ENCODE measurements at regions not wholly inside any gene's neighbourhood (a gene's known extent, or its start where the extent isn't known, plus 50 kb on each side); places are given as distances from the start of the nearest gene placed in this dataset.

GRCh38 chr7:153021542-153021941 lies 262.0 kb downstream of the ACTR3B start:
- no peak for TF ChIP-seq RAD21 (IDR thresholded peaks at IDR 0.05; ENCODE audit: low read depth)
- TF ChIP-seq EGR1 (IDR thresholded peaks at IDR 0.05): no peak
- no peak for TF ChIP-seq EP300 (IDR thresholded peaks at IDR 0.05; ENCODE audit: borderline replicate concordance)
- no peak for TF ChIP-seq ZBTB7A (IDR thresholded peaks at IDR 0.05; ENCODE audit: low read depth)
- no peak for TF ChIP-seq TEAD4 (IDR thresholded peaks at IDR 0.05)
- TF ChIP-seq, protein P1, sequence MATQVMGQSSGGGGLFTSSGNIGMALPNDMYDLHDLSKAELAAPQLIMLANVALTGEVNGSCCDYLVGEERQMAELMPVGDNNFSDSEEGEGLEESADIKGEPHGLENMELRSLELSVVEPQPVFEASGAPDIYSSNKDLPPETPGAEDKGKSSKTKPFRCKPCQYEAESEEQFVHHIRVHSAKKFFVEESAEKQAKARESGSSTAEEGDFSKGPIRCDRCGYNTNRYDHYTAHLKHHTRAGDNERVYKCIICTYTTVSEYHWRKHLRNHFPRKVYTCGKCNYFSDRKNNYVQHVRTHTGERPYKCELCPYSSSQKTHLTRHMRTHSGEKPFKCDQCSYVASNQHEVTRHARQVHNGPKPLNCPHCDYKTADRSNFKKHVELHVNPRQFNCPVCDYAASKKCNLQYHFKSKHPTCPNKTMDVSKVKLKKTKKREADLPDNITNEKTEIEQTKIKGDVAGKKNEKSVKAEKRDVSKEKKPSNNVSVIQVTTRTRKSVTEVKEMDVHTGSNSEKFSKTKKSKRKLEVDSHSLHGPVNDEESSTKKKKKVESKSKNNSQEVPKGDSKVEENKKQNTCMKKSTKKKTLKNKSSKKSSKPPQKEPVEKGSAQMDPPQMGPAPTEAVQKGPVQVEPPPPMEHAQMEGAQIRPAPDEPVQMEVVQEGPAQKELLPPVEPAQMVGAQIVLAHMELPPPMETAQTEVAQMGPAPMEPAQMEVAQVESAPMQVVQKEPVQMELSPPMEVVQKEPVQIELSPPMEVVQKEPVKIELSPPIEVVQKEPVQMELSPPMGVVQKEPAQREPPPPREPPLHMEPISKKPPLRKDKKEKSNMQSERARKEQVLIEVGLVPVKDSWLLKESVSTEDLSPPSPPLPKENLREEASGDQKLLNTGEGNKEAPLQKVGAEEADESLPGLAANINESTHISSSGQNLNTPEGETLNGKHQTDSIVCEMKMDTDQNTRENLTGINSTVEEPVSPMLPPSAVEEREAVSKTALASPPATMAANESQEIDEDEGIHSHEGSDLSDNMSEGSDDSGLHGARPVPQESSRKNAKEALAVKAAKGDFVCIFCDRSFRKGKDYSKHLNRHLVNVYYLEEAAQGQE (IDR thresholded peaks at IDR 0.05; ENCODE audit: low read depth): no peak
- no peak for TF ChIP-seq TCF12 (IDR thresholded peaks at IDR 0.05; ENCODE audit: low read depth)
- no peak for TF ChIP-seq TAF1 (IDR thresholded peaks at IDR 0.05; ENCODE audit: low read depth)

- TF ChIP-seq TEAD4 (IDR thresholded peaks at IDR 0.05): no peak
- TF ChIP-seq, protein P1 (IDR thresholded peaks at IDR 0.05; ENCODE audit: low read depth): no peak
- no peak for TF ChIP-seq CREB1 (IDR thresholded peaks at IDR 0.05; ENCODE audit: low read depth)
- TF ChIP-seq YY1 (IDR thresholded peaks at IDR 0.05; ENCODE audit: low read depth): no peak
- TF ChIP-seq NFIC (IDR thresholded peaks at IDR 0.05): no peak
- TF ChIP-seq TAF1 (IDR thresholded peaks at IDR 0.05; ENCODE audit: low read depth): no peak
- no peak for TF ChIP-seq CEBPB (IDR thresholded peaks at IDR 0.05)
- TF ChIP-seq FOXM1 (IDR thresholded peaks at IDR 0.05; ENCODE audit: borderline replicate concordance, low read depth): no peak
Measured at GRCh38 chr7:153022475-153023193, 263.1 kb downstream of the ACTR3B start.

GRCh38 chr7:153023194-153023592 lies 263.6 kb downstream of the ACTR3B start:
- TF ChIP-seq, protein P1 (IDR thresholded peaks at IDR 0.05; ENCODE audit: low read depth): no peak
- TF ChIP-seq TAF1 (IDR thresholded peaks at IDR 0.05; ENCODE audit: low read depth) (no peak), TEAD4 (IDR thresholded peaks at IDR 0.05) (no peak), ZBTB7A (IDR thresholded peaks at IDR 0.05; ENCODE audit: low read depth) (no peak), YY1 (IDR thresholded peaks at IDR 0.05; ENCODE audit: low read depth) (no peak), RAD21 (IDR thresholded peaks at IDR 0.05; ENCODE audit: low read depth) (no peak), EGR1 (IDR thresholded peaks at IDR 0.05) (no peak), NFIC (IDR thresholded peaks at IDR 0.05) (no peak), EP300 (IDR thresholded peaks at IDR 0.05; ENCODE audit: borderline replicate concordance) (no peak), CEBPB (IDR thresholded peaks at IDR 0.05) (no peak), TCF12 (IDR thresholded peaks at IDR 0.05; ENCODE audit: low read depth) (no peak), CREB1 (IDR thresholded peaks at IDR 0.05; ENCODE audit: low read depth) (no peak), FOXM1 (IDR thresholded peaks at IDR 0.05; ENCODE audit: borderline replicate concordance, low read depth) (no peak), MAX (IDR thresholded peaks at IDR 0.05) (no peak), USF1 (IDR thresholded peaks at IDR 0.05) (no peak)

DNA sequence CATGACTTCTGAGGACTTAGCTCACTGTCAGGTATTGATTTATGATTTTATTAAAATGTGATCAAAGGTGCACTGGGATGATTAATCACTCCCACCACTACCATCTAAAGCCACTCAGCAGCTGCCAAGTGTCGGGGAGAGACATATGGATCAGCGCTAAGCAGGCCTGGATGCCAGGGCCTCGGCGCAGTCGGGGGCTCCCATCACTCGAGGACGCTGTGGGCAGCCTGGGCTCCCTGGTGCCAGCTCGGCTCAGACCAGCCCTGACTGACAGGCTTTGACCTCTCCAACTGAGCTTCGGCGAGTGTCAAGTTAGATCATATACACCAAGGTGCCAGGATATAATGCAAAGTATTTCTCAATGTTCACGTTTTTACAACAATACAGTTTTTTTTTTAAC lies 267.7 kb downstream of the ACTR3B start:
- TF ChIP-seq CEBPB (IDR thresholded peaks at IDR 0.05) (no peak), YY1 (IDR thresholded peaks at IDR 0.05; ENCODE audit: low read depth) (no peak), EP300 (IDR thresholded peaks at IDR 0.05; ENCODE audit: borderline replicate concordance) (no peak), TCF12 (IDR thresholded peaks at IDR 0.05; ENCODE audit: low read depth) (no peak), FOXM1 (IDR thresholded peaks at IDR 0.05; ENCODE audit: borderline replicate concordance, low read depth) (no peak), ZBTB7A (IDR thresholded peaks at IDR 0.05; ENCODE audit: low read depth) (no peak), RAD21 (IDR thresholded peaks at IDR 0.05; ENCODE audit: low read depth) (no peak), MAX (IDR thresholded peaks at IDR 0.05) (no peak), USF1 (IDR thresholded peaks at IDR 0.05) (no peak), TAF1 (IDR thresholded peaks at IDR 0.05; ENCODE audit: low read depth) (no peak), TEAD4 (IDR thresholded peaks at IDR 0.05) (no peak), CREB1 (IDR thresholded peaks at IDR 0.05; ENCODE audit: low read depth) (no peak)
- TF ChIP-seq, protein P1 (IDR thresholded peaks at IDR 0.05; ENCODE audit: low read depth): no peak
